DMS153 treated with DMSO at 0.1 percent for 48 hours (cell line): ENCODE measurements at regions not wholly inside any gene's neighbourhood (a gene's known extent, or its start where the extent isn't known, plus 50 kb on each side); places are given as distances from the start of the nearest gene placed in this dataset.

ENCODE experiments used
- DNase-seq: peaks from one replicate; lab custom pipeline; 2025; ENCODE audit not compliant: unreplicated experiment; lab: John Stamatoyannopoulos, UW

- DNase-seq = no peak
These were observed 263.5 kb upstream of the SEMA6A start for GRCh38 chr5:116838011-116838536.

GRCh38 chr5:116834796-116835515 is 260.3 kb upstream of the SEMA6A start:
- DNase-seq = no peak

GRCh38 chr5:116830079-116830478 is 255.5 kb upstream of the SEMA6A start:
- no peak for DNase-seq

GRCh38 chr5:116827078-116827477 is 252.5 kb upstream of the SEMA6A start:
- no peak for DNase-seq

- no peak for DNase-seq
These were observed 250.9 kb upstream of the SEMA6A start for GRCh38 chr5:116825486-116825885.

- DNase-seq = no peak
These were observed 250.3 kb upstream of the SEMA6A start for GRCh38 chr5:116824751-116825438.

- DNase-seq = no peak
These were observed 240.2 kb upstream of the SEMA6A start for GRCh38 chr5:116814626-116815385.

GRCh38 chr5:116813906-116814305 is 239.3 kb upstream of the SEMA6A start:
- DNase-seq = no peak

GRCh38 chr5:116813356-116813755 is 238.7 kb upstream of the SEMA6A start:
- no peak for DNase-seq

- no peak for DNase-seq
These were observed 236.3 kb upstream of the SEMA6A start for GRCh38 chr5:116810951-116811350.

GRCh38 chr5:116806836-116807235 is 232.2 kb upstream of the SEMA6A start:
- DNase-seq = no peak

GRCh38 chr5:116799401-116799800 is 224.8 kb upstream of the SEMA6A start:
- DNase-seq = no peak

GRCh38 chr5:116795189-116795588 is 220.6 kb upstream of the SEMA6A start:
- no peak for DNase-seq

GRCh38 chr5:116789522-116789921 is 214.9 kb upstream of the SEMA6A start:
- DNase-seq = no peak

- DNase-seq = no peak
These were observed 214.3 kb upstream of the SEMA6A start for GRCh38 chr5:116788851-116789403.

- no peak for DNase-seq
These were observed 212.9 kb upstream of the SEMA6A start for GRCh38 chr5:116787570-116787969.

GRCh38 chr5:116785106-116785505 is 210.5 kb upstream of the SEMA6A start:
- no peak for DNase-seq

GRCh38 chr5:116779846-116780245 is 205.2 kb upstream of the SEMA6A start:
- no peak for DNase-seq

- DNase-seq = no peak
These were observed 204.1 kb upstream of the SEMA6A start for GRCh38 chr5:116778651-116779280.

- DNase-seq = no peak
These were observed 203.4 kb upstream of the SEMA6A start for GRCh38 chr5:116778032-116778431.

- no peak for DNase-seq
These were observed 199.3 kb upstream of the SEMA6A start for GRCh38 chr5:116773926-116774325.
